GM03348 (cell line): ENCODE measurements at regions not wholly inside any gene's neighbourhood (a gene's known extent, or its start where the extent isn't known, plus 50 kb on each side); places are given as distances from the start of the nearest gene placed in this dataset.
A peak's percentile ranks its signal among the peaks of the same experiment; 100 is the strongest.

Experiments
- DNase-seq: peaks from one replicate; pipeline ENCODE4 v3.0.0; 2012; ENCODE audit warnings: low spot score

DNA sequence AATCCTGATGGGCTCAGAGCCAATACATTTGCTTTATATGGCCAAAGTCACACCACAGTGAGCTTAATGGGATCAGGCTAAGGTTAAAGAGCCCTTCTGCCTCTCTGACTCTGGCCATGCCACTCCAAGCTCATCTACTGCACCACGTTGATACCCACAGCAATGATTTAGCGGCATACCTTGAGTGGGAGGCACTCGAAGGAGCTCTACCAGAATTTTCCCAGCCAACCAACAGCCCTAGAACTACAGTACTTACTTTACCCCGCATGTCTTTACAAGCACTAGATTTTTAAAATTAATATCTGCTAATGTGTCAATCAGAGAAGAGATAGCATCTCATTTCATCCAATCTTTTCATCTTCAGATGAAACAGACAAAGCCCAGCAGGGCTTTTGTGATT lies 300.5 kb downstream of the GRIN2B start:
- no peak for DNase-seq

DNA sequence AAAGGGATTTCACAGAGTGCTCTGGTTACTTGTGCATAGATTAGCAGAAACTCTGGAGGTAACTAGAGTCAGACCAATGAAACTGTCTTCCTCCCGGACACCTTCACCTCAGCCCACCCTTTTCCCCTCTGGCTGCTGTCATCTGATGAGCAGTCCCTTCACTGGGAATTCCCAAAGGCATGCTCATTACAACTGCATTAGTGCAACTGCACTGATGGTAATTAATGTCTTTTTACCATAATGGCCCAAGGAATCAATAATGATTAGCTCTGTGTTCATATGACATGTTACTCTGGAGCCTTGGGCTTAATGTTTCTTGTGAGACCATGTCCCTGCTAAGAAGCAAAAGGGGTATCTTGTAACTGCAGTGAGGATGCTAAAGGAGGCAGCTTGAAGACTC lies 304.5 kb downstream of the GRIN2B start:
- no peak for DNase-seq

DNA sequence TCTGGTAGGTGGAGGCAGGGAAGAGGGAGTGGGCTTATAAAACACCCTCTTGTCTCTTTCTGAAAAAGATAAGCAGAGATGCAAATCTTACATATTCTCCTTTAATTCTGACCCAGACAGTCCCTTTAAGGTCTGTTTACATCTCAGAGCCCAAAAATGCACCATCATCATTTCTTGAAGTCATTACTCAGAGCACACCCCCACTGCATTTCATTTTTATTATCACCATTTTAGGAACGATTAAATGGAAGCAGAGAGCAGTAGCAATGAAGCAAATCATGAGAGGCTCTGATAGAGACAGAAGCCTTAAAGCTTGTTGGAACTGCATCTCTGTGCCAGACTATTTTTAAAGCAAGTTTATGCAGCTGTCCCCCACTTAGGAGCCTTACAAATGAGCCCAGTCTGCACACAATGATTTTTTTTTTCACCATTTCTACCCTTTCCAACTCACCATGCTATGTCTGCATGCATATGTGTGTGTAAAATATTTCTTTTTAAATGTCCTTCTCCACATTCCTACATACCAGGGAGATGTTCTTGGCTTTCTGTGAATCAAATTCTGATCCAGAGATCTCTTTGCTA lies 311.0 kb downstream of the GRIN2B start:
- no peak for DNase-seq

DNA sequence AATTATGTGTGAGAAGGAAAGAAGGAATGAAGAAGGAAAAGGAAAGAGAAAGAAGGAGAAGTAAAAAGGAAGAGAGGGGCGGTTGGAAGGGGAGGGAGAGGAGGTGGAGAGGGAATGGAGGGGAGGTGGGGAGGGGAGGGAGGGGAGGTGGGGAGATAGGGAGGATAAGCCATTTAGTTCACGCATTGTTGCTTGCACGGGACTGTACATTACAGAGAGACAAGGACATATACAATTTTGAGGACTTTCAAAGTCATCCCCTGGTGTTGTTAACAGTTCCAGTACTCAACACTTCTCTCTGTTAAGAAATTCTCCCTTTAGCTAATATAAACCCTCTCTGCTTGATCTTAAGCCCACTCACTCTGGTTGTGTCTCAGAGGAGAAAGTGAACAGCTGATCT lies 312.5 kb downstream of the GRIN2B start:
- no peak for DNase-seq

DNA sequence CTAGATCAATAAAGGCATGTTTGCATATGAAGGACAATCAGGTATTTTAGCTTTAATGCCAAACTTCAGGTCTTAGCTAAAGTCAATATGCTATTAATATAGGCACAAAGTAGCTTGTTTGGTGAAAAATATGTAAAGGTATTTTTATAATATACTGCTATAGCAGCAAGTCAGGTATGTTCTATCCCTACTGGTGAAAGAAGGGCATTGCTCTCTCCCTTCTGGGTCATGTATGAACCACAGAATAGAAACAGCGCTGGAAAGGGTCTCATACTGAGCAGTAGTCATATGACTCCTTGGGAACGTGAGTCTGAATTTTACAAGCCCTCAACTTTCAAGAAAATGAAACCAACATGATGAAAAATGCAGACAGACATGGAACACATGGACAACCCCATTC lies 314.6 kb downstream of the GRIN2B start:
- no peak for DNase-seq

DNA sequence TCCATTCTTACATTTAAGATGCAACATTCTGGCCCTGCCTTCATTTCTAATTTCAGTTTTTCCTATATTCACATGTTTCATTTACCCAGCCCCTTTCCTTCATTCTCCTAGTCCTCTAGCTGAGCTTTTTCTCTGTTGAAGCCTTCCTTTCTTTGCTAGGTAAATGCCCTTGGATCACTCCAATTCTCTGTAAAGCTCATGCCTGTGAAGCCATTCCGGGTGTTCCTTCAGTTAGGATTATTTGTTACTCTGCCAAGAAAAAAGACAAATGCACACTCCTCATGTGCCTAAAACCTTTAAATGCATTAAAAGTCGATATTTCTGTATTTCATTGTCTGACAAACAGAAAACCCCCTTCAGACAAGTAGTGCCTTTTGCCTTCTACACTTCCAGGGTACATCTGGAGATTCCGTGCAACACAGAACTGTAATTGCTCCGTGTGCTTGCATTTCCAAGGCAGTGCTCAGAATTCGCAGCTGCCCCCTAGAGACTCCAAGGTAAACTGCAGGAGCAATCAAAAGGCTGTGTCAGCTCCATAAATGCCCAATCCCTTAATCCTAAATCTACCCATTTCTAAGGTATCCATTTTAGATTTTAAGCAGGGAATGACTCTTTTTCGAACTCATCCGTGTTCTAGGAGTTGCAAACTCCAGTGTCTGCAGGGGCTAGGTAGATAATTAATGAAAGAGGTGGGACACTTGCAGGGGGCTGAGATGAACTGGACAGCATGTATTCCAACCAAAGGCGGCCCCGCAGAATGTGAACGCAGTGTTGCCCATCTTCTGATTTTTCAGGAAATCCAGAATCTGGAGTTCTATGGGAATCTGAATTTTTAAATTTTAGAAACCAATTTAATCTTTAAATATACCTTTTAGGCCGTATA lies 320.2 kb downstream of the GRIN2B start:
- peak; percentile 75 for DNase-seq

DNA sequence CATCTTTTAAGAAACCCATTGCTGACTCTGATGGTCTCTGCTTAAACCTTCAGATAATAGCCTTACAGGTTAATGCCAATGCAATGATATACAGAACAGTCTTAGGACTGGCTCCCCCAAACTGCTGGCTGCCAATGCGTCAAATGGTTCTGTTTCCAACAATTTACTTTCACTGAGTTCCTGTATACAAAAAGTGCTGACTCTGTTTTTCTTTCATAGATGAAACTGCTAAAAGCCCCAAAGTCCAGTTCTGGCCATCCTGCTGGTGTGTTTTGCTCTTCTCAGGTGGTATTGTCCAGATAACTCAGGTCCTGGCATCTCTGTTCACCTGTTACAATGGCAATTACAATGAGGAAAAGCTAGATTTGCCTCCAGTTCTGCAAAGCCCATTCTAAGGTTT lies 326.9 kb downstream of the GRIN2B start:
- no peak for DNase-seq

DNA sequence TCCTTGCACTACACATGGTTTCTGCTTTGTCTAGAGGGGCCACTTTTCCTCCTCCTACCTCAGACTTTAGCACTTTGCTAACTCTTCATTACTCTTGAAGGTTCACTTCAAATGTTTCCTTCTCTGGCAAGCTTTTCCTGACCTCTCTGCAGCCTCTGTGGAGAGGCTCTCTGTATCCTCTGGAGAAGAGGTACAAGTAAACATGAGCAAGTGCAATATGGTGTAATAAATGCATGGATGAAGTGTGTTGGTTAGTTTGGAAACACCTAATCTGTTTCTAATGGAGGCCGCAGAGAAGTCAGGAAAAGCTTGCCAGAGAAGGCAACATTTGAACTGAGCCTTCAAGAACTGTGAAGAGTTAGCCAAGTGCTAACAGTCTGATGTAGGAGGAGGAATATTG lies 329.3 kb downstream of the GRIN2B start:
- DNase-seq: no peak

DNA sequence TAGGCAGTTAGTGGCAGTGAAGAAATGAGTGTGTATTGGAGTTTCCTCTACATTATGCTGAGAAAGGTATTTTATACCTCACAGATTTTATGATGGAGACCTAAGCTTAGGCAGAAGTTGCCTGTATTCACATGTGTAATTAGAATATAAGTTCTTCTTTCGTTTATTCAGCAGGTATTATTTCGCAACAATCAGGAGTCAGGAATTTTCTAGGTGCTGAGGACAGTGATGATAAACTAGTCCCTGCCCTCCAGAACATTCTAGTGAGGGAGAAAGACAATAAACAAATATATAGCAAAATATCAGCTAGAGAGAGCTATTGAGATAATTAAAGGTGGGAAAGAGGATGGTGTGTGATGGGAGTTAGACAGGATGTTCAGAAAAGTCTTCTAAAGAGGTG lies 345.7 kb downstream of the GRIN2B start:
- no peak for DNase-seq

DNA sequence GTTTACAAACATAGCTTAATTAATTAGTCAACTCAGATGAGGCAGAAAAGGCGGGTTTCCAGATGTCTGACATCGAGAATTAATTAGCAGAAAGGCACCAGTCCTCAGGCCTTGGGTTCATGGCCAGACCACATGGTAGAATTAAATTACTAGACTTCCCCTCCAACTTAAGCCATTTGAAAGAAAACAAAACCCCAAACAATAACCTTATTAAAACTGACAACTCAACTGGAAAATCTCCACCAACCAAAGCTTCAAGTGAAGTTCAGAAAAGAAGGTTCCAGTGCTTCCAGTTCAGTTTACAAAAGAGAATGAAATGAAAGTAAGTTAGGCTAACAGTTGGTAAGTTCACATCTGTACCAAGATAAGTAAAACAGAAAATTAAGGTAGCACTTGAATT lies 349.5 kb downstream of the GRIN2B start:
- DNase-seq: no peak

DNA sequence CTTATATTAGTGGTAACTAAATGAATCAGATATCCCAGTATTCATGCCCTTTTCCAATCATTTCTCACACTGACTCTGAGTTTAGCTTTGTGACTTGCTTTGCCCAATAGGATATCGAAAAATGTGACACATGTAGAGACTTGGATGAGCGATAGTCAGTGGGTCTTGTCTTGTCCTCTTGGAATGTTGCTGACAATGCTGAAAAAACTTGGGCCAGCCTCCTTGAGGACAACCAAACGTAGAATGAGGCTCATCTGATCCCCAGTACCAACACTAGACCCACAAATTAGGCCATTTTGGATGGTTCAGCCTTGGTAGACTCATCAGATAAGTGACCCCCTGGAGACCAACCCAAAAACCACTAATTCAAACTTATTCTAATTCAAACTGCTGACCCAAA lies 351.0 kb downstream of the GRIN2B start:
- DNase-seq: no peak

DNA sequence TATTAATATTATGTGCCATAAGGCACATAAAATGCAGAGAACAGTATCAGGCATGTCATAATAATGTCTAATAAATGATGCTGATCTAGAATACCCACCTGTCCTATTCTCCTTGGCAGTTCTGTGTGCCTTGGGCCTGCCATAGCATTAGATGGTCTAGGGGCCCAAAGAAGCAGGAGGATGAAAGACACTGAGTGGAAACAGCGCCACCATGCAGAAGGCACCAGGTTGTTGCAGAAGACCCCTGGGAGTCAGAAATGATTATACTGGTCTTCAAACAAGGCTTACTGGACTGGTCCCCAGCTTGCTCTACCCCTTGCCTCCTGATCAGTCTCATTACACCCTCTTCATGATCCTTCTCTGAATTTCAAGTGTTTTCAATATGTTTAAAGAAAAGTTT lies 353.3 kb downstream of the GRIN2B start:
- DNase-seq: no peak

DNA sequence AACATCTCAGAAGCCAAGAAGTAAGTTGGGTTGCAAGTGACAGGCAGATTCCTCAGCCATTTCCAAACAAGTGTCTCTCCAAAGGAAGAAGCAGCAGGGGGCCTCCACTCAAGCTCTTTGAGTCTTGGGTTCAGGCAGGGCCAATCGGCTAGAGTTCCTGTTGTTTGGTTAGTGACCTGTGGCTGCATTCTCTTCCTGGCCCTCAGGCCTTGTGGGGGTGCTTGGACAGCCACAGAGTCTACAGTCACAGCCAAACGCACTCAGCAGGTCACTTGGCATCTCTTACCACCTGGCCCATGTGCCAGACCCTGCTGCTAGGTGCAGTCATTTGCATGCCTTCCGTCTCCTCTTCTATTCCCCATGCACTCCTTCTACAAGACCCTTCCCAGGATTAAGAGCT lies 353.9 kb downstream of the GRIN2B start:
- DNase-seq: no peak

DNA sequence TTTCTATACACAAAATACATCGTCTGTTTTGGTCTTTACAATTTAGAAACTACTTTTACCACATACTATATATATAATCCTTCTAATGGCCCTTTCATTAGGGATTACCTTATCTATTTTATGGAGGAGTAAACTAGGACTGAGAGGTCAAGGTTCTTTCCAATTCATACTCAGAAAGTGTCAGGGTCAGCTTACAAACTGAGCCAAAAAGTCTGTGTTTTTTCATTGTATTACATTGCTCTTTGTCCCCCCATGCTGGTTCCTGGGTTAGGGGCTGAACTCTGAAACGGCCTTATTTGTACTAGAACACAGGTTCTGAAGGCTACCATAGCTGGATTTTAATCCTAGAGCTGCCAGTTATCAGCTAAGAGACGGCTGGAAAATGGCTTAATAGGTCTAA lies 368.1 kb downstream of the GRIN2B start:
- no peak for DNase-seq

DNA sequence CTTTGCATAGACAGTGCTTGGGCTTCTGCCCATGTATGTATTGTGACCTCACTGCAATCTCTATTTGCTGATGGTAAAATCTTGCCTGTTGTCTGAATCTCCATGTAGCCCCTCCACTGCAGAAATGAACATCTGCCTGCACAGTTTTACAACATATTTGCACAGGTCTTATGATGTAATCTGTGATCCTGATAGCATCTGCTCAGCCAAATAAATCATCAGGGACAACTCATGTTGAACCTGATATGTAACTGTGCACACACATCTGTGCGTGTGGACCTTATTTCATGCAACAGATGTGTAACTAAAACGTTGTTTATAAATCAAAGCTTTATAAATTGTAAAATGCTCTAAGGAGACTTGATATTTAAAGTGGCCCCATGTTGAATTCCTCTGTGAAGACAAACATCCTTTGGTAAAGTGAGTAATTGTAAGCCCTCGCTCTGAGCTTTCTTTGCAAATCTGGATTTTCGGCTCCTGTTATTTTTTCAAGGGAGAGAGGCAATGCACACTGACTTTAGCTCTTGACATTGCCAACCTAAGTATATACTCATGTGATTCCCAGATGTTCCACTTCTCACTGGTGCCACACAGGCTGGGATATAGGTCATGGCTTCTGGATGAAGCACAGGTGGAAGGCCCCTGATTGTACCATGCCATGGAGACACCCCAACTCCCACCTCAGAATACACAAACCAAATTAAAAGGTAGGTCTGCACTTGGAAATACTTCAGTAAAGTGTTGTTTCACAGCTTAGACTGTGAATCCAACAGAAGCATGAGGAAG lies 371.3 kb downstream of the GRIN2B start:
- no peak for DNase-seq

DNA sequence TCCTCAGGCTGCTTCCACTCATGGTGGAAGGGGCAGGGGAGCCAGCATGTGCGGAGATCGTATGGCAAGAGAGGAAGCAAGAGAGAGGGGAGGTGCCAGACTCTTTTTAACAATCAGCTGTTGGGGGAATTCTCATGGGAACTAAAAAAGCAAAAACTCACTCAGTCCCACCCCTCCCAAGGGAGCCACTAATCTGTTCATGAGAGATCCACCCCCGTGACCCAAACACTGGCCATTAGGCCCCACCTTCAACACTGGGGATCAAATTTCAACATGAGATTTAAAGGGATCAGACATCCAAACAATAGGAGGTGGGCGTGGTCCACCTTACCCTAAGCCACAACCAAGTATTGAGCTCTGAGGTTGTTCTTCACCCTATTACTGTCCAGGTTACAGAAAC lies 375.1 kb downstream of the GRIN2B start:
- DNase-seq: no peak

DNA sequence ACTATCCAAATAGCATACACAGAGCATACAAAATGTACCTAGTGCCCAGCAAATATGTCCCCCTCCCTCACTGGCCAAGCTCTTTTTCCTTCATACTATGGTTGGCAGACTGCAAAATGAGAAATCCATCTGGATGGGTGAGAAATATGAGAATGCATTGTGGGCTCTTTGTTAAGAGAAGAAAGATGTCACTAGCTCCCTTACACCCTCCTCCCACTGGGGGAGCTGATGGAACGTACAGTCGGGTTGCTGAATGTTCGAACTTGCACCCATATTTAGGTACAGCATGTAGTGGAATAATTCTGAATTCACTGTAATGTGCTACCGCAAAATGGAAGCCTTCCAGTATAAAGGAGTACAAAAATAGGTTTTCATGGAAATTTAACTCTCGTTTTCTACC lies 377.4 kb downstream of the GRIN2B start:
- no peak for DNase-seq

DNA sequence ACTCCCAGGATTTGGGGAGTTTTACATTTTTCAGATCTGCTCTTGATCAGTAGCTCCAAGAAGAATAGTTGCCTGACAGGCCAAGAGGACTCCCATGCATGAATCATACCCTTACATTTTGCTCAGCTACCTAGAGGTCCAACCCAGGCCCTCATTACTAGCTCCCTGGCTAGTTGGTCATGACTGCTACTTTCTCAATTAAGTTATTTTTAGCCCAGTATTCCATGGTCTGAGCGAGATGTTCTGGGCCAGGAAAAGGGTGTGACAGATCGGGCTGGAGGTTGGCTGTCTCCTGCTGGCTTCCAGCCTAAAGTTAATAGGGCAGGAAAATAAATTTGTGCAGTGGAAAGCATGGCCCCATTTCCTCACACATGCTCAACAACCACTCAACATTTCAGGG lies 379.2 kb downstream of the GRIN2B start:
- no peak for DNase-seq

DNA sequence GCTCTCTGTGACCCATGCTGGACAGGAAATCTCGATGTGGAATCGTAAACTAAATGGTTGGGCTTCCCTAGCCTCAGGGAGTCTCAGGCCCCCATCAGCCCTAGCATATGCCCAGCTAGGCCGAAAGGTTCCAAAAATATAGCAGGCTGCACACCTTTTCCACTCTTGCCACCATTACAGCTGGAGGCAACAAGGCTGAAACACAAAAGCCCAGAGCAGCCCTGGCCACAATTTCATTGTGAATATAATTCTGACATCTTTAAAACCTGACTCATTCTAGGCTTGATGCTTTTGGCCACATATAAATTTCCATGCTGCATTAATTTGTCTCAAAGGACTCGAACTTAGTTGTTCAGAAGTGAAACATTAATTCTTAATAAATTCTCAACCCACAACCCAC lies 382.2 kb downstream of the GRIN2B start:
- DNase-seq: no peak

DNA sequence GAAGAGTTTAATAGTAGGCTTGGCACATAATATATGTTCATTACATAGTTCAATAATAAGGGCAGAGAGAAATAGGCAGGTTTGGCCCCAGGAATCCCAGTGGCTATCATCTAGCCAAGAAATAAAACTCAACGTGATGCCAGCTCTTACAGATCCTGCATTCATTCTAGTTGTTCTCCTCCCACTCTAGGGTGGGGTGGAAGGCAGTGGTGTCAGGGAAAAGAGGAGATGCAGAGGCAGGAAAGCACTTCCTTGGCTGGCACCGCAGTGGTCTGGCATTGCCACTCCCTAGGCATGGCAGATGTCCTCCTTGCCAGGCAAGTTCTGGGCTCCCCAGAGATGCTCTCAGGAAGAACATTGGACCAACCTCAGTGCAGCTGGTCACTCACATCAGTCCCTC lies 383.6 kb downstream of the GRIN2B start:
- no peak for DNase-seq

DNA sequence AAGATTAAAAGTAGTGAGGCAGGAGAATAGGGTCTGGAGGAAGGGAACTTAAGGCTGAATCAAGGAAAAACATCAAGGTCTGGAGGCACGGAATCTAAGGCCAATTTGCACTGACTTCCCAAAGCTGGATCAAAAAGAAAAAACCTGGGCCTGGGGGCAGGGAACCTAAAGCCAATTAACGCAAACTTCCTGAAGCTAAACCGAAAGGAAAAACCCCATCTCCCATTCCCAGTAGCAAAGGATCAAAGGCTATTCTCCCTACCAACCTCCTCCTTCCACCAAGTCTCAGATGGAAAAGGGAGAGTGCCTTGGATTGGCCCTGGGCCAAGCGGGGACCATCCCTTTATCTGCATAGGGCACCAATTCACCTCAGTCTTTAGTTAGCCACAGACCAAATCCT lies 384.2 kb downstream of the GRIN2B start:
- DNase-seq: no peak

DNA sequence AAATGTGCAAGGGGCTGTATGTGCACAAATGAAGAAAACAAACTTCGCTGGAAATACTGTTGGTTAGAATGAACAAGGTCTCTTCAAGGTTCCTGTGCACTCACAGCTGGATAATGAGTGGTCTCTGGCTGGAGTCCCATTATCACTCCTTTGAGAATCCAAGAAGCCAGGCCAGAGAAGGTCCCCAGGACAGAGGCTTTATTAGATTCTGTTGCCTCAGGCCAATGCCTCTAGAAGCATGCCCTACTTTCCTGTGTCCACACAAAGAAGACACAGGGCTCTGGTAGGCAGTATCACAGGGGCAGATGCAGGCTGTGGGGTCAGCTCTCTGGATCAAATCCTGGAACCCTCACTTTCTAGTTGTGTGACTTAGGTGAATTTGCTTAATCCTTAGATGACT lies 384.7 kb downstream of the GRIN2B start:
- DNase-seq: no peak
